ENCODE measurements at regions not wholly inside any gene's neighbourhood (a gene's known extent, or its start where the extent isn't known, plus 50 kb on each side); places are given as distances from the start of the nearest gene placed in this dataset.

GRCh38 chr5:54829676-54830535 is 155.5 kb downstream of the ESM1 start:
- no peak for TF ChIP-seq GATA3 (IDR thresholded peaks at IDR 0.05; ENCODE audit: low read depth, low read length)
- TF ChIP-seq GATA2 (IDR thresholded peaks at IDR 0.05; ENCODE audit: low read depth, low read length) = no peak
